Hypothalamus (tissue), 51 donors: ENCODE measurements at regions not wholly inside any gene's neighbourhood (a gene's known extent, or its start where the extent isn't known, plus 50 kb on each side); places are given as distances from the start of the nearest gene placed in this dataset.
"Not testable (repeated sequence)": the region's sequence is repeated elsewhere in the genome, so short reads cannot be mapped to it uniquely, and the experiment has no call there.

Experiments
- DNase-seq, 51 donors: peaks; one replicate each; lab custom pipeline; 2025; lab: John Stamatoyannopoulos, UW

DNA sequence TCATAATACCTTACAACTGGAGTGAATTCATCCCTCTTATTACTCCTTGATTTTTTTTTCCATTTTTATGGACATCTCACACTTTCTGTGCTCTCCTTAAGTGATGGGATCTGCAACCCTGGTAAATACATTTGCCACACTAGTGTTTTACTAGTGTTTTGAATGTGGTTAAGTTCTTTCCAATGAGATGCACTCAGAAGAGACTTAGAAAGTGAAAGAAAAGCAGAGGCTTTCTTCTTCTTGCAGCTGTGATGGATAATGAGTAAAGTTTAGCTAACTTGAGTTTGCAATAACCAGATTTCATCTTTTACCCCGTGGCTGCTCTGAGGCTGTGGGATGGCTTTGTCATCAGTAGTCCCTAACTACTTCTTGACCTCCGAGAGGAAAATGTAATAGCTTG lies 1248.4 kb downstream of the NSUN3 start:
- DNase-seq, result no peak

DNA sequence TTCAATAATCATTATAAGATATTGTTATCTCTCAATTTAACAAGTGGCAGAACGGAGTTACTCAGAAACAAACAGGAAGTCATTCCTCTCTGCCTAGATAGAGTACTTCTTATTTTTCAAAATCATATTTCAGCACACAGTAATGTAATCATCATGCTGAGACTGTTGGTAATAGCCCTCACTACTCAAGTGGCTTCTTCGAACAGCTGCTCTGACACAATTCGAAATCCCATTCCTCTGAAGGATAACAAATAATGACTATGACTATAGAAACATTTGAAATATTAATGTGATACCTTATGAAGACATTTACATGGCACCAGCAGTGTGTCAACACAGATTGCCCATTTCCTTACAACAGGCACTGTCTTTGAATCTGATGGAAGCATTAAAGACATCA lies 1249.8 kb downstream of the NSUN3 start:
- DNase-seq, result no peak

DNA sequence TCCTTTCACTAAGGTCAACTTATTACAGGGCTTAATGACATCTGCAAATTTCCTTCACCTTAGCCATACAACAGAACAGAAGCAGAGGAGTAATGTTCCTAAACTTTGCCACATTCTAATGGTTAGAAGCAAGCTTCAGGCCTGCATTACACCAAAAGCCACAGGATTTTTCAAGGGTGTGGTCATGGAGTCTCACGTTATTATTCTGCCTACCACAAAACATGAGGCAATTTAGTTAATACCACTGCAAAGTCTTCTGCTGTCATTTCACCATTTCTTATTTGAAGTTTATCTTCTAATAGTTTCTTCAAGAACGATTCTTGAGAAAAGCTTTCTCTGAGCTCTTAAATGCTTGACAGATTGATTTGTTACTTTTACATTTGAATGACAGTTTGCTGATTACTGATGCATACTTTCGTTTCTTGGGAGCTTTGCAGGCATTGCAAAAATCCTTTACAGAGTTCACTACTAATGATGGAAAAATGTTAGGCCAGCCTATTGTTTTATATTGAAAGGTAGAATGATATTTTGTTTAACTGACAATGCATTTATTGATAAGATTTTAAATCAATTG lies 1257.1 kb downstream of the NSUN3 start:
- no peak for DNase-seq

DNA sequence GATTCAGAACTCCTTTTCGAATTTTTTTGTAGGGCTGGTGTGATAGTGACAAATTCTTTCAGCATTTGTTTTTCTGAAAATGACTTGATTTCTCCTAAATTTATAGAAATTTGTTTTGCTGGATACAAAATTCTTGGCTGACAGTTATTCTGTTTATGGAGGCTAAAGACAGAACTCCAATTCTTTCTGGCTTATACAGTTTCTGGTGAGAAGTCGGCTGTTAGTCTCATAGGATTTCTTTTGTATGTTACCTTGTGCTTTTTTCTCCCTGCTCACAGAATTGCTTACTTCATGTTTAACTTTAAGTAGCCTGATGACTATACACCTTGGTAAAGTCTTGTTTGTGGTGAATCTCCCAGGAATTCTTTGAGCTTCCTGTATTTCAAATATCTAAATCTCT lies 1264.6 kb downstream of the NSUN3 start:
- no peak for DNase-seq

DNA sequence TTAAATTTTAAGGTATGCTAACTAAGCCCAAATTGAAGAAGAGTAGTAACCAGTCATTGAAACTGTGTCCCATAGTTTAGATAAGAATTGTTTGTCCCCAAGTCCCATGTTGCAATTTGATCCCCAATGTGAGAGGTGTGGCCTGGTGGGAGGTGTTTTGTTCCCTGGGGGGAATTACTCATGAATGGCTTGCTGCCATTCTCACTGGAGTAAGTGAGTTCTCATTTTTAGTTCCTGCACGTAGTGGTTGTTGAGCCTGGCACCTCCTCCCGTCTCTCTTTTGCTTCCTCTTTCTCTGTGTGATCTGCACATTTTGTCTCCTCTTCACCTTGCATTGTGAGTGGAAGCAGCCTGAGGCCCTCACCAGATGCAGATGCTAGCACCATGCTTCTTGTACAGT lies 1271.0 kb downstream of the NSUN3 start:
- no peak for DNase-seq

DNA sequence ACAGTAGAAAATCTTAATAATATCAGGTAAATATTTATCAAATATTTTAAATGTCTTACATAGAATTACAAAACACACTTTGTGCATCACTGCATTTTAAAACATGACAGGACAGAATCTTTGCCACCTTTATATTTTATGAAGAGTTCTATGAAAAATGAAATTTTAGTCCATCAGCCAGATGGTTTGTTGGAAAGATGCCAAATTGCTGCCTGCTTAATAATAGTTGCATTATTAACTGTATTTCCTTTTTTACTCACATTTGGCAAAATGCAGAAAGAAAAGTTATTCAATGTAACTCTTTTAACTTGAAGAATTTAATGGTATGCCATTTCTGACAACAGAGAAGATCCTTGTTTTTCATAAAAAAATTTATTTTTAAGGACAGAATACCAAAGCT lies 1271.6 kb downstream of the NSUN3 start:
- no peak for DNase-seq

DNA sequence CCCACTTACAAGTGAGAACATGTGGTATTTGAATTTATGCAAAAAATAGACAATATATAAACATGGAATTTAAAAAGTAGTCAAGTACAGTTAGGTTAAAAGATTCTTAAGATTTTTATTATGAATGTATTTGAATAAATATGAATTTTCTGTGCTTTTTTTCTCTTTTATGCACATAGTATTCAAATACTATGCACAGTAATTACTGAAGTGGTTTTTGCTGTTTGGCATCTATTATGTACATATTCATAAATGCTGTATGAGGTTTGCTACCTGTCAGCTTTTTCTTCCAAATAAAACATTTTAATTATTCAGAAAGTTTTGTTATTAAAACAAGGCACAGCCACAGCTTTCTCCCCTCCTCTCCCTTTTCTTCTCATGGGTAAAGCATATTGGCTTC lies 1272.7 kb downstream of the NSUN3 start:
- no peak for DNase-seq

DNA sequence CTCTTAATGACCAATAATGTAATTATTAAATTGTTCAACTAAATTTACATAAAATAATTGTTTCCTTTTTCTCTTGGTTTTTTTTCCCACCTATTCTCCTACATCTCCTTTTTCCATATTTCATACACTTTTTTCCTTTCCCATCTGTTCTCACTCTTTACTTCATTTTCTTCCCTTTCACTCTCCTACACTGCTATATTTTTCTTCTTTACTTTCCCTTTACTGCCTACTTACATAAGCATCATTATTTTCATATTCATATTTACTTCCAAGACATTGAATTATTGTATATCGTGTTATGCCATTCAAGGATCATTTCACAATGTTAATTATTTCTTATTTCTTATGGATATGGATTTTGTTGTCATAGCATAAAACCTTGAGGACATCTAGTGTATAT lies 1275.6 kb downstream of the NSUN3 start:
- no peak for DNase-seq

DNA sequence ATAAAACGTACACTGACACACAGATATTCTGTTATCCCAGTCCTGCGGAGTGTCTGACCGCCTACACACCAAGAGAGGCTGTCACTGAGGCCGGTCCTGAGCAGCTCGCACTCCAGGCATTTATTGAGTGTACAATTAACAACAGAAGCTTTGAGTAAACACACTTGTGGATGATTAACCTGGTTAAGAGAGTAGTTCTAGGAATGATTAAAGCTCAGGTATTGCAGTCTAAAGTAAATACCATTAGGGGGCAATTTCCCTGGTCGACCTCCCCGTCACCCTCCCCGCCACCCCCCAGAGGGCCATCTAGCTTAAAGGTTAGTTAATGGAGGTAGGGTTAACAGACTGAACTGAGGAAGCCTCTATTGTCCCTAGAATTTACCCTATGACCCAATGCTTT lies 1278.5 kb downstream of the NSUN3 start:
- DNase-seq, result no peak

DNA sequence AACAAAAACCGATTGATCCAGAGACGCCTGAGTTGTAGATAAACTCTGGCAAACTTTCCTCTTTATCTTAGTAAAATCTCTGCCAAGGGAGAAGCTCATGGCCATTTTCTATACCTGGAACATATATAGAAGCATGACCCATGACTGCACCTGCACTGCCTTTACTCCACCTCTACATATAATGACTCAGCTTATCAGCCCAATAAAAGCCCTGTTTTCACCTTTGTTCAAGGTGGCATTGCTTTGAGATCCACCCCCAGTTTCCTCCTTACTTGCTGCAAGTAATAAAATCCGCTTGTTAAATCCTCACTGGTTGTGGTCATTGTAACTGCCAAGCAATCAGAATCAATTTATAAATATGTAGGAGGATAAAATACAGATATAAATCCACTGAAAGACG lies 1280.4 kb downstream of the NSUN3 start:
- DNase-seq, result no peak

DNA sequence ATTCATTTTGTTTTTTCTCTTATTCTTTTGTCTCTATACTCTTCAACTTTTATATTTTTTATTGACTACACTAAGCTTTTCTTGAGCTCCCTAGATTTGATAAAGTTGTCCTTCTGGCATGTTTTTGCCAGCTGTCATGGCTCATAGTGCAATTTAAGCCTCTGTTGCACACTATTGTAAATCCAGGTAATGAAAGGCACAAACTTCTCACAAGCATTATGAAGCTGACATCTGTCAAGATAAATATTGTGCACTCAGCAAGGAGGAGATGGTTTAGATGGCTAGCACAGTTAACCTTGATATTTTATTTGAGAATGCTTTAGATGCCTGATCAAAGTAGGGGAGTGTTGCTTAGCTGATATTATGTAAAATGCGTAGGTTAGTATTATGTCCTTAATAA lies 1280.9 kb downstream of the NSUN3 start:
- DNase-seq, result no peak

DNA sequence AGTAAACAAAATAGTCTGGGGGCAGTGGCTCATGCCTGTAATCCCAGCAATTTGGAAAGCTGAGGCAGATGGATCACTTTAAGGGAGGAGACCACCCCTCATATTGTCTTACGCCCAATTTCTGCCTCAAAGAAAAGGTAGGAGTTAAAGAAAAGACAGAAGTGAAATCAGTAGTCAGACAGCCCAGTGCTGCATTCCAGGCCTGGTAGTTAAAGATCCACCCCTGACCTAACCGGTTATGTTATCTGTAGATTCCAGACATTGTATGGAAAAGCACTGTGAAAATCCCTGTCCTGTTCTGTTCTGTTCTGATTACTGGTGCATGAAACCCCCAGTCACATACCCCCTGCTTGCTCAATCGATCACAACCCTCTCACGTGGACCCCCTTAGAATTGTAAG lies 1285.1 kb downstream of the NSUN3 start:
- not testable (repeated sequence) for DNase-seq

DNA sequence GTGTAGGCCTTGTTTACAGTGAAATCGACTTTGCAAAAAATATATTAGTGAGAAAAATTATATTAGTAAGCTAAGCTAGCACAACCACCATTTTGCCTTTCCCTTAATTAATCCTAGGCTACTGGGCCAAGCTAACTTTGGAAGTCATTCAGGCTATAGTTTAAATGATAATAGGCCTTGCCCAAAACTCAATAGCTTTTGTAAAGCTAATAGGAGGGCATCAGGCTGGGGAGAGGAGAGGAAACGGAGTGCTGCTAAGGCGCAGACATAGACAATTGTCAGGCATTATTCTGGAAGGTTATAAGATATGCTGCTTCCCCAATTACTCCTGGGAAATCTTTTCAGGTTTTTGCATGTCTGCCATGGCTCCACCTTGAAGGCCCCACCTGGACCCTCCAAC lies 1286.0 kb downstream of the NSUN3 start:
- no peak for DNase-seq

DNA sequence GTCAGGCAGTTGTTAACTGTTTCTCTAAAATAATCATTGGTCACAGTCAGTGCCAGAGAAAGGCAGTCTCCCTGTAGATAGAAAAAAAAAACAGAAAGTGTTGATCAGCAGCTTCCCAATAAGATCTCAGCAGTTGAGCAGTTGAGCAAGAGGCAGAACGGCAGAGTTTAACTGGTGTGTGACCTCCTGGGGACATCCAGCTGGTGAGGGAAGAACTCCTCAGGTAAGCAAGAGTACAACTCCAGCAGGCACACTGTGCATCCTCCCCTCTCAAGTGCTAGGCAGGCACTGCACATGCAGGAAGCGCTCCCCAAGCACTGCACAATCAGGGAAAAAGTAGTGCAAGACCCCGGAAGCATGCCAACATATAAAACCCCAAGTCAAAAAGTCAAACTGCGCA lies 1287.2 kb downstream of the NSUN3 start:
- DNase-seq, result no peak

DNA sequence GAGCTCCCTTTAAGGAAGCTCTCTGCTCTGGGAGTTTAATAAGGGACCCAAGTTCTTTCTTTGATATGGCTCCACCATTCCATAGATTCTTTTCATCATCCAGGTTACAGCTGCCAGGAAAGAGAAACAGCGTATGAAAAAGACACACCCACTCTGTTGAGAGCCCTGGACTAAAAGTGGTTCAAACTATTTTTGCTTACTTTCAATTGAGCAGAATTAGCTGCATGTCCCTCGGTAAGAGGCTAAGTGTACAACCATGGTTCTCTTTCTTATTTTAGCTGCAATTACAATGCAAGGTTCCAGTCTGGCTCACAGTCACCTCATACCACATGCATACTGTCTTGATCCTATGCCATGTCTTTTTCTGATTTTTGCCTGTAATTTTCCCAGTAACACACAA lies 1288.3 kb downstream of the NSUN3 start:
- DNase-seq, result no peak

DNA sequence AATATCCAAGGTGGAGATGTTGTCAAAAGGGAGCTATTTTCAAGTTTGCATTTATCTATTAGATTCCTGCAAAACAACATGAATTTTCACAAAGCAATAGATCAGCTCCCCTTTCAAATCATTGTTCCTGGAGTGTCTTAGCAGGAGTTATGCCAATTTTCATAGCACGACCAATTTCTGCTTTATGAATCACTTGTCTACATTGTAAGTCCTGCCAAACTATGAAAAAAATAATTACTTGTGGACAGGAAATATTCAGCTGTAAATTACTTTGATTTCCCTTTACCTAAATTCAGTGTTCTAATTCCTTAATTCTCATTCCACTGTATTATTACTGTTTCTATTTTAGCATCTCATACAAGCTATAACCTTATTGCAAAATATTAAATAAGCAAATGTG lies 1289.6 kb downstream of the NSUN3 start:
- DNase-seq, result no peak

DNA sequence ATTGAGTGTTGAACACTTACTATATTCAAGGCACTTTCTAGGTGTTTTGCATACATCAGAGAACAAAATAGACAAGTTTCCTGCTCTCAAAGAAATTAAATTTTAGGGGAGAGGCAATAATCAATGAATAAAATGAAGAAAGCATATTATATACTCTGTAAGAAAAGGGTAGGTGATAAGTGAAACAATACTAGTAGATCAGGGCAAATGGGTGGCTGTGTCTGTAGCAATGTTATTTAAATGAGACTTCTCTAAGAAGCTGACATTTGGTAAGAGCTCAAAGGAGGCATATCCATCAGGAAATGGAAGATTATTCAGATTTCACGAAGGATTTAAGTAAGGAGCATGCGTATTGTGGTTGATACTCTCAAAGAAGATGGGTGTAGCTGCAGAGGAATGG lies 1291.6 kb downstream of the NSUN3 start:
- no peak for DNase-seq

DNA sequence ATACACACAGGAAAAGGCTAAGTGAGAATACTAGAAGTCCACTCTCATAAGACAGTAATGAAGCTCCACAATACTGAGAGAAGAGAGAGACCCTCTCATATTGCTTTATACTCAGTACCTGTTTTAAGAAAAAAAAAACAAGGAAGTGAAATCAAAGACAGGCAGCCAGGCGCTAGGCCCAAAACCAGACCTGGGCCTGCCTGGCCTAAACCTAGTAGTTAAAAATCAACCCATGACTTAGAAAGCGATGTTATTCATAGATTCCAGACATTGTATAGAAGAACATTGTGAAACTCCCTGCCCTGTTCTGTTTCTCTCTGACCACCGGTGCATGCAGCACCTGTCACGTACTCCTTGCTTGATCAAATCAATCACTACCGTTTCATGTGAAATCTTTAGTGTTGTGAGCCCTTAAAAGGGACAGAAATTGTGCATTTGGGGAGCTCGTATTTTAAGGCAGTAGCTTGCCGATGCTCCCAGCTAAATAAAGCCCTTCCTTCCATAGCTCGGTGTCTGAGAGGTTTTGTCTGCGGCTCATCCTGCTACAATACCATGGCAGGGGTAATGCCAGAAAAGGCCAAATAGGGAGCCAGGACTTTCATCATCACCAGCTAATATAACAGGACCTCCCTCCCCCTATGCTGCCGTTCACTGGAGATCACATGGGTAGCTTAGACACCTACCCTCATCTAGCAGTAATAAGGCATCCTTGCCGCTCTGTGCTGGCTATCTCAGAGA lies 1294.1 kb downstream of the NSUN3 start:
- DNase-seq, result no peak

DNA sequence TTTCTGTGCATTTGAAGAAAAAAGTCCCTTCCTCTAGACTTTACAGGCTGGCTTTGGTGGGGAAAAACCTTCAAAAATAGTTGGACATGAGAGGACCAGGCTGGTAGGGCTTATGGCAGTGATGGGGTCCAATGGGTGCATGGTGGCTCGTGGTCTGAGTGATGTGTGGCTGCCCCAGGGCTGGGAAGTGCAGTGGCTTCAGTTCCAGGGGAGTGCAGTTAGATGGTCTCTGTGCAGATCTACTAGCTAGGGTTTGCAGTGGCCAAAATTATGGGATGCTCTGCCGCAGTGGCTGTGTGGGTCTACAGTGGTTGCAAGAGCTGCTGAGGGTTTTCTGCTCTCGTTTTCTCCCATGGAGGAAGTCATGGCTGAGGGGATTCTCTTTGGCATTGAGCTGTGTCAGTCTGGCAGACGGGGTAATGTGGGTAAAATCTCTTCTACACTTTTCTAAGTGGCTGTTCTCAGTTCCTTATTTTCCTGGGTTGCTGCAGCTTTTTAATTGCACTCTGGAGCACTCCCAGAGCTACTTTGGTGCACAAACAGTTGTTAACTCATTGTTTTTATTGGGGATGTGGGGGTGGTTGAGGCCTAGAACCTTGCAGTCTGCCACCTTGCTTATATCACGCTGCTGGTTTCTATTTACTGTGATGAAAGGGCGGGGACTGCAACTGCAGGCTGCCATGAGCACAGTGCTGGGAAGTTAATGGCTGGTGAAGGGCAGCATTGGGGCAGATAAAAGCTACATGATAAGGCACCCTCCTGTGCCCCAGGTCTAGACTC lies 1324.6 kb downstream of the NSUN3 start:
- DNase-seq, result no peak

DNA sequence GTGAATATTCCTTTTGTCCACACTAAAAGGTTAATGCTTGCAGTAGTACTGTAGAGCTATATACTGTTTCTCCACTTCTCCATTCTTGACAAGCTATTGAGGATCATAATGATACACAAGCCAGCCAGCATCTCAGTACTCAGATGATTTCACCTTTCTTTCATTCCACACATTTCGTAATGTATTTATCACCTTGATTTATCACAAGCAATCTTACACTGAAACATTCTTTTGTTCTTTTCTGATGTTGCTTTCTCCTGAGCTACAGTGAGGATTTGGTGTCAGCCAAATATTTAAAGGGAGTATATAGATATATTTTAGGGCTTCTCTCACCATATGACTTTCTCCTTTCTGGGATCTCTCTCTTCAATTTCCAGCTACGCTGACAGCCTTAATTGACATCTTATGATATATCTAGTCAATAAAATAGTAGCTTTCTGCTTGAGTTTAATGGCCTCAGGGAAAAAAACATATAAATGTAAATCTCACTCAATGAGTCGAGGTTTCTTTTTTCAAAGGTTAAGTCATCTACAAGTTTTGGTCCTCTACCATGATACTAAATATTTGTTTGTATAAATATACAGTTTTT lies 1327.0 kb downstream of the NSUN3 start:
- DNase-seq, result no peak

DNA sequence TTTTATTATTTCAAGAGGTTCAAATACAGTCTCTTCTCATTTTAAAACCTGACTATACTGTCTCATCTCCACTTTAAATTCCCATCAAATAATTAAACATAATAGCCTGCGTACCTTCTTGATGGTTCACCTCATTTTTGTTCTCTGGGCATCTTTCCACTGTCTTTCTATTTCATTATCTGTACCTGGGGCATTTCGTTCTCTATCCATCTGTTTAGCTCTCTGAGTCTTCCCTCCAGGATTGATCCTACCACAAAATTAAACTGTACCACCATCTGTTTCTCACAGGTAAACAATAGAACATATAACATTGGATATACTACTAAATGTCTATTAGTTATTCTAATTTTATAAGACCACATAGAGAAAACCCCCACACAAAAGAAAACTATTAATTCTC lies 1331.4 kb downstream of the NSUN3 start:
- no peak for DNase-seq

DNA sequence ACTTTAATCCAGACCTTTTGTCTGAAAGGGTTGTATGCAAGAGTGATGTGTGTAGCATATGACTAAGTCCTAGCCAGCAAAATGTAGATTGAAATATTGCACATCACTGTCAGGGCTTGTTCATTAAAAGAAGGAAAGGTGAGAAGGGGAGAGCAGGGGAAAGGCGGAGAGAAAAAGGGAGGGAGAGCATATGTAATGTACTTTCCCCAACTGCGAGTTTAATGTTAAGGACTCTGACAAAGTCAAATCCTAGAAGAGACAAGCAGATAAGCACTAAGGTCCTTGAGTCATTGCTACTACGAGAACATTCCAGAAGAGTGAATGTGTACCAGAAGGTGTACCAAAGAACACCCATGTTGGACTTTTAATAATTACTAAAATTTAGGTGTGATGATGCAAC lies 1336.7 kb downstream of the NSUN3 start:
- DNase-seq, result no peak
